ENCODE measurements at regions not wholly inside any gene's neighbourhood (a gene's known extent, or its start where the extent isn't known, plus 50 kb on each side); places are given as distances from the start of the nearest gene placed in this dataset.

- Histone ChIP-seq H2AK9ac (replicated peaks; ENCODE audit: low read depth, low read length, poor library complexity) (no peak overlapping the region), H3K4me3 (ENCODE audit: insufficient read depth, low read depth, low read length) (no peak overlapping the region), H4K20me1 (ENCODE audit: insufficient read depth, low read length) (no peaks in the 10 kb centered on the region), H3K9me3 (ENCODE audit: control insufficient read depth, insufficient read depth, low read length) (peaks cover 4% of the 10 kb centered on the region; the same call in 1 of the 2 replicates), H3K56ac (ENCODE audit: extremely low read depth, insufficient read depth, low read length) (no peak overlapping the region), H4K91ac (ENCODE audit: insufficient read depth, low read depth, low read length) (no peak overlapping the region), H2AK5ac (ENCODE audit: low read depth, low read length) (no peak overlapping the region), H3K27ac (ENCODE audit: insufficient read depth, low read length) (no peak overlapping the region), H3K9me1 (ENCODE audit: insufficient read depth, low read length) (no peaks in the 10 kb centered on the region), H2BK120ac (ENCODE audit: low read depth, low read length) (no peak overlapping the region), H3K4ac (ENCODE audit: low read depth, low read length) (no peak overlapping the region), H3K9ac (ENCODE audit: low read depth, low read length) (no peak overlapping the region), H3K23ac (ENCODE audit: low read depth, low read length) (no peak overlapping the region), H2BK15ac (ENCODE audit: low read depth, low read length) (no peak overlapping the region), H3K27me3 (ENCODE audit: control insufficient read depth, insufficient read depth, low read length) (no peaks in the 10 kb centered on the region), H4K8ac (ENCODE audit: low read depth in 2 of 2, low read length in 2 of 2) (no peak overlapping the region), H2BK20ac (ENCODE audit: low read depth, low read length) (no peak overlapping the region), H4K5ac (ENCODE audit: low read depth, low read length) (no peak overlapping the region), H3K79me1 (ENCODE audit: low read depth in 1 of 2, low read length in 2 of 2) (no peaks in the 10 kb centered on the region), H3K4me2 (ENCODE audit: low read depth, low read length) (no peak overlapping the region), H3K4me1 (ENCODE audit: control insufficient read depth, insufficient read depth, low read length) (no peaks in the 10 kb centered on the region), H3K36me3 (ENCODE audit: control insufficient read depth, insufficient read depth, low read length) (no peaks in the 10 kb centered on the region), H2AFZ (replicated peaks; ENCODE audit: low read length, poor library complexity) (no peak overlapping the region), H3K18ac (ENCODE audit: low read depth, low read length) (no peak overlapping the region), H2BK5ac (ENCODE audit: low read depth, low read length, poor library complexity, severe bottlenecking) (no peak overlapping the region), H3K14ac (replicated peaks; ENCODE audit: low read depth, low read length) (no peak overlapping the region)
- TF ChIP-seq ELK1 (IDR thresholded peaks at IDR 0.05; ENCODE audit: borderline replicate concordance, low read depth, low read length) (no peak), RFX5 (IDR thresholded peaks at IDR 0.05; ENCODE audit: low read depth, low read length) (no peak), MAZ (IDR thresholded peaks at IDR 0.05; ENCODE audit: borderline replicate concordance, low read depth, low read length) (no peak), CEBPB (IDR thresholded peaks at IDR 0.05; ENCODE audit: low read depth, low read length) (no peak), CTCF (conservative IDR thresholded peaks at IDR 0.05; ENCODE audit: low read depth, low read length) (no peak), FOS (IDR thresholded peaks at IDR 0.05; ENCODE audit: low read depth, low read length) (no peak), POLR2A (IDR thresholded peaks at IDR 0.05; ENCODE audit: low read depth, low read length) (no peak), USF2 (IDR thresholded peaks at IDR 0.05; ENCODE audit: low read depth, low read length) (no peak)
- ATAC-seq (ENCODE audit: low read depth) (no peak), DNase-seq (no peak)
- CTCF ChIA-PET: no interaction called here
- dilution Hi-C loops (cut with HindIII; ENCODE audit: low sequenced_read_pairs, unreplicated experiment): no loop called here
- no TSS peak for BruUV-seq (replicated peaks)
- in situ Hi-C loops (cut with MboI; ENCODE audit: low sequenced_read_pairs): no loop called here
- intact Hi-C loops (cut with micrococcal nuclease): no loop called here
- WGBS, 2 experiments (ENCODE audit: extremely low coverage in 2 of 2, insufficient read length in 1 of 2): 100% methylated on average over 1 of the region's 5 CpGs; no CpG with 5 or more reads in 1 of the 2 experiments
- POLR2A ChIA-PET (ENCODE audit: unreplicated experiment): no interaction called here
Measured at GRCh38 chr19:31742249-31742648, 393.0 kb upstream of the TSHZ3 start.

Data from IMR-90 (cell line).